ENCODE measurements at regions not wholly inside any gene's neighbourhood (a gene's known extent, or its start where the extent isn't known, plus 50 kb on each side); places are given as distances from the start of the nearest gene placed in this dataset.

DNA sequence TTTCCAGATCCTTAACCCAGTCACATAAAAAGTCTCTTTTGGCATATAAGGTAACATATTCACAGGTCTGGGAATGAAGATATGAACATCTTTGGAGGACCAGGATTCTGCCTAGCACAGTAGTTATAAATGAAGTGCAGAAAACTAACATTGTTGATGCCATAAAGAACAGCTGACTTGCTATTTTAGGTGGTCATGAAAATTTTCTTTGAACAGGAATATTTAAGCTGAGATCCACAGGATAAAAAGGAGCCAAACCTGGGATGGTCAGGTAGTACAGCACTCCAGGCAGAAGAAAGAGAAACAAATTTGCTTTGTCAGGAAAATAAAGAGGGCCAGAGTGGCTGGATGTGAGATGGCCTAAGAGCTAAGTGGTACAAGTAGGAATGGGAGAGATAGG, 80.0 kb downstream of the CENPW start:
- DNase-seq (ENCODE audit: low read depth in 2 of 2), result no peak

- DNase-seq (ENCODE audit: low read depth in 2 of 2), result no peak
These were observed 83.0 kb downstream of the CENPW start for GRCh38 chr6:126422912-126423311.

DNA sequence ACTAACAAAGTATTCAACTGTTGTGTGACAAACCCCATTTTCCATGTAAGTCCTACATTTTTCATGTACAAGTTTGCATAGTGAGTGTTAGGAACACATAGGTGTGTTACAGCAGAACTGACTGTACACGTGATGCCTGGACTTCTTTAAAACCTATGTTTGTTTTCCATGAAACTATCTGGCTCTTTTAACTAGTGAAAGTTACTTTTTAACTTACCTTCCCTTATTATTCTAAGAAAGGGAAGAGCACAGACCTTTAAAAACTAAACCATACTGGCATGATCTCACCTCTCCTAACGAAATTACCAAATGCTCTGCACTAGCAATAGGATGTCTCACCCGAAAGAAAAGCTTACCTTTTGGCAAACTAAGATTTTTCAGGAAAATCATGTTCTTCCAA, 87.8 kb downstream of the CENPW start:
- DNase-seq (ENCODE audit: low read depth in 2 of 2), result no peak

GRCh38 chr6:126429866-126430265, 90.0 kb downstream of the CENPW start:
- no peak for DNase-seq (ENCODE audit: low read depth in 2 of 2)

DNA sequence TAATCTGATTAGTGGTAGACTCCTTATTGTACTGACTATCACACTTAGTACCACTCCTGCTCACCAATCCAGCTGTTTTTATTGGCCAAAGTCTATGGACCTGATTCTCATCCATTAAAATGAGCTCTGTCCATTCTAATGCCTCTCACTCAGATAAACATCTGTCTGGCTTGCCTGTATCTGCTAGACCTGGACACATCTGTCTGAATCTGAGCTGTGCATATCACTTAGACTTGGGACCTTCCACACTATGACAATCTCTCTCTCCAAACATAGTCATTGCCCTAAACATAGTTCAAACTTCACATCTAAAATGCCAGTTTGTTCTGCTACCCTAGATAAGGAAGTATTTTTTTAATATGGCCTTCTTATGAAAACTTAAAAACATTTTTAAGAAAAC, 92.6 kb downstream of the CENPW start:
- DNase-seq (ENCODE audit: low read depth in 2 of 2), result no peak

DNA sequence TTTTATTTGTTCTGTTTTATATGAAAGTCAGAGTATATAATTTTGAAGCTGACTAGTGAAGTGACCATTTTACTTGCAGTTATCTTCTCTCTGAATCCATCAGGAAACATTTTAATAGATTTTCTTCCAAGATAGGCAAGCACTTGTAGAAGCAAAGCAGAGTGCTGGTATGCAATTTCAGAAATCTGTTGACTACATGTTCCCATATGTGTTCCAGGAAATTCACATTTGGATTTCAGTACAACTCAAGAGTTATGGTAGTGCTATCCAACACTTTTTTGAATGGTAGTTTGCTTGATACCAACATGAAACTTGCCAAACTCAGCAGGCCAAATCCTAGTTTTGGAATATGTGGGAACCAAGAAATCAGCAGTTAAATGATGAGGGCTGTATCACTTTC, 94.0 kb downstream of the CENPW start:
- no peak for DNase-seq (ENCODE audit: low read depth in 2 of 2)

DNA sequence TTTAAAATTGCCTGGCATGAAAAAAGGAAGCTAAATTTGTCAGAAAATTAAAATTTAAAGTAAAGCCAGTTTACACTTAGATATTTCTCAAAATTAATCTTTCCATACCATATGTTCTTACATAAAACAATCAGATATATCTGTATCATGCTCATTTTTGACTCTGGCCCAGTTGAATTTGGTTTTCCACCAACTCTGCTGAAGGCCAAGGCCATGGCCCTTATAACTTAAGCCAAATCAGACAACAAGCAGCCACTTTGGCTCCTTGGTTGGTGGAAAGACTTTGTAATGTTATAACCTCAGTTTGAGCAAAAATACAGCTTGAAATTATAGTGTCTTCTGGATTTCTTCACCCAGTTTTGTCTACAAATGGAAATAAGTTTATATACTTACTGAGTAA, 97.3 kb downstream of the CENPW start:
- DNase-seq (ENCODE audit: low read depth in 2 of 2), result no peak

GRCh38 chr6:126439040-126439439, 99.1 kb downstream of the CENPW start:
- no peak for DNase-seq (ENCODE audit: low read depth in 2 of 2)

DNA sequence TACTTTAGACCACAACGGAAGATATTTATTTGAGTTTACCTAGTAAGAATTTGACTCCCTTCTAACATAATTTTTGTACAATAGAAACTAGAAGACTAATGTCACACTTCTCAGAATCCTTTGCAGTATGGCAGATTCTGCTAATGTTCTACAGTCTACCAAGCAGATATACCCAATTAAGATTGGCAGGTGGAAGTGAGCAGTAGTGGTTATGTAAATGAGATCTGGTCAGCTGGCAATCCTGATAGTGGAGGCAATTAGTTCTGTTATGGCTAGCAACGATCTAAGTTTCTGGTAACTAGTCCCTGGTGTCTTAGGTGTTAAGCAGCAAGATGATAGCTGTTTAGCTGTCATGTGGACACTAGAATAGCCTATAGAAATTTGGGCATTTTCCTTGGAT, 101.0 kb downstream of the CENPW start:
- DNase-seq (ENCODE audit: low read depth in 2 of 2), result no peak

DNA sequence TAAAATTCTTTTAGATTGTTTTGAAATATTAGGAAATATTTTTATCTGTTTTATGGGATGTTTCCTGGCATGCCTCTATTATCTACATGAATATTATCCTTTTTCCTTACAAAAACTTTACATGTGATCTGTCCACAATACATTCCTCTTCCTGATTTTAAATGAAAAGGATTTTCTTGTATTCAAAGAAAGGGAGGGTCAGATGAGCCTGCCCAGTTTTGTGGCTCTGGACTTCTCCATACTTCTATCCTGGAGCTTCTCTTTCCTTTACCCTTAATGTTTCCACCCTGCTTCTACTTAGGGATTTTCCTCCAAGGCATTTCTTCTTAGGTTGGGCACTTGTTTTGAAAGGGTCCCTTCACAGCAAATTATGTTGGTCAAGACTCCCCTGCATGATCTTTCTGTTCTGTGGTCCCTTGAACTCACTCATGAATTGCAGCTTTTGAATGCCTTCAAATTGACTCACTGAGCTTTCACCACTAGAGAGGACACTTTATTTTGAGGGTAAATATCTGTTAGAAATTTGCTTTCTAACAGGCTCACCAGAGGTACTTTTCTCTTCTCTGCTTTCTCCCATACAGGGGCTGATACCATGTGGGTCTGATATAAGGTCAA, 104.9 kb downstream of the CENPW start:
- DNase-seq (ENCODE audit: low read depth in 2 of 2), result no peak

DNA sequence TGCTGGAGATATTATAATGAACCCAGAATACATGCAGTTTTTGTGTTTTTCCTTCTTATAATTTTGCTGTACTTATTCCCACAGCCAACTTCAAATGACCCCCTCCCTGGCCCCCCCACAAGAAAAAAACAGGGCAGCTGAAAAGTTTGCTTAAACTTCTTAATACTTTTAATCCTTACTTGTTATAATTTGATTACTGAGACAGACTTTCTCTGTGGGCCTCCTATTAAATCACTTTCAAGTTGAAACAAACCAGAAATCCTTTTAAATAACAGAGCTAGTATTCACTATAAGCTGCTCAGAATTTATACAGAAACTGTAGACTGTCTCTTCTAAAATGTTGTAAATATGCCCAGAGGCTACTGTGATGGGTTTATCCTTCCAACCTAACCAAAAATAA, 106.3 kb downstream of the CENPW start:
- no peak for DNase-seq (ENCODE audit: low read depth in 2 of 2)

- no peak for DNase-seq (ENCODE audit: low read depth in 2 of 2)
These were observed 107.5 kb downstream of the CENPW start for GRCh38 chr6:126447367-126447766.

- no peak for DNase-seq (ENCODE audit: low read depth in 2 of 2)
These were observed 121.1 kb downstream of the CENPW start for GRCh38 chr6:126461045-126461444.

GRCh38 chr6:126464245-126464644, 124.3 kb downstream of the CENPW start:
- no peak for DNase-seq (ENCODE audit: low read depth in 2 of 2)

GRCh38 chr6:126475449-126475848, 135.5 kb downstream of the CENPW start:
- DNase-seq (ENCODE audit: low read depth in 2 of 2), result no peak

DNA sequence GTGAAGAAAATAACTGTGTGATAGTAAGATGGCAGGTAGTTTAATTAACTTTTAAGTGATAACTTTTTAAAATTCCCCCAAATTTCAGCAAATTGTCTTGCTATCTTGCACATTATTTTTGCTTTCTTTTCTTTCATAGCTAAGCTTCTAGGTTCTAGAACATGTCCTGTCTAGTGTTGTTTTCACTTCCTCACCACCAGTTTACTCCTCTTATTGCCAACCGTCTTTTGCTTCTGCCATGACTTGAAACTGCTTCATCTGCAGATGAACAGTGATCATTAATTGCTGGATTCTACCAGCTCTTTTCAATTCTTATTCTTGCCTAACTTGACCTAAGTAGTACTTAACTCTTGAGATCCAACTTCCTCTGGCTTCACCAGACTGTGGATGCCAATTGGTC, 137.8 kb downstream of the CENPW start:
- no peak for DNase-seq (ENCODE audit: low read depth in 2 of 2)

GRCh38 chr6:126480268-126480667, 140.4 kb downstream of the CENPW start:
- DNase-seq (ENCODE audit: low read depth in 2 of 2), result no peak

DNA sequence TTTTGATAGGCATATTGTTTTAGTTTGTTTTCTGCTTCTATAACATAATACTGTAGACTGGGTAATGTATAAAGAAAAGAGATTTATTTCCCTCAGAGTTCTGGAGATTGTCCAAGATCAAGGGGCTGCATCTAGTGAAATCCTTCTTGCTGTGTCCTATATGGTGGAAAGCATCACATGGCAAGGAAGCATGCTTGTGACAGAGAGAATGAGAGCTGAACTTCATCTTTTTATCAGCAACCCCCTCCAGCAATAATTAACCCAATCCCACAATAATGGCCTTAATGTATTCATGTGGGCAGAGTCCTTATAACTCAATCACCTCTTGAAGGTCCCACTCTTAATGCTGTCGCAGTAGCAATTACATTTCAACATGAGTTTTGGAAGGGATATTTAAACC, 141.4 kb downstream of the CENPW start:
- DNase-seq (ENCODE audit: low read depth in 2 of 2), result no peak

DNA sequence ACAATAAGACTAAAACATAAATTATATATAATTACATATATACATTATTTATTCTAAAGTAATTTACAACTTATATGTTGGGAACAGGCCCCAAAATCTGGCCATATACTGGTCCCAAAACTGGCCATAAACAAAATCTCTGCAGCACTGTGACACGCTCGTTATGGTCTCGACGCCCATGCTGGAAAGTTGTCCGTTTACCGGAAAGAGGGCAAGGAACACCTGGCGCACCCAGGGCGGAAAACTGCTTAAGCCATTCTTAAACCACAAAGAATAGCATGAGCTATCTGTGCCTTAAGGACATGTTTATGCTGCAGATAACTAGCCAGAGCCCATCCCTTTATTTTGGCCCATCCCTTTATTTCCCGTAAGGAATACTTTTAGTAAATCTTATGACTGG, 164.9 kb downstream of the CENPW start:
- DNase-seq (ENCODE audit: low read depth in 2 of 2), result no peak

DNA sequence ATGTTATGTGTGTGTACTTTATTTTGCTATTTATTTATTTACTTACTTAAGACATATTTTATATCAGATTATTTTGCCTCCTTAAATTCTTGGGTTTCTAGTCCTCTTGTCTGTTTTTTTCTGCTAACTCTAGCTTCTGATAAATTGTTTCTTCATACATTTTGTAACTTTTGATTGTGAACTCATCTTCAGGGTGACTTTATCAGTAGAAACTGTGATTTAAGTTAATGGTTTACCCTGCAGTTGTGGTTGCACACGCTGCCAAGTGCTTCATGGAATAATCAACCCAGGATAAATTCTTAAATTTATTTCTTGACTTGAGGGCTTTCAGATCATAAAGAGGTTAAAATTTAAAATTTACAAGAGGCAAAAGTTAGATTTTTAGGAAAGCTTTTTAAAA, 173.3 kb downstream of the CENPW start:
- DNase-seq (ENCODE audit: low read depth in 2 of 2), result no peak

GRCh38 chr6:126516411-126516810, 176.5 kb downstream of the CENPW start:
- no peak for DNase-seq (ENCODE audit: low read depth in 2 of 2)

DNA sequence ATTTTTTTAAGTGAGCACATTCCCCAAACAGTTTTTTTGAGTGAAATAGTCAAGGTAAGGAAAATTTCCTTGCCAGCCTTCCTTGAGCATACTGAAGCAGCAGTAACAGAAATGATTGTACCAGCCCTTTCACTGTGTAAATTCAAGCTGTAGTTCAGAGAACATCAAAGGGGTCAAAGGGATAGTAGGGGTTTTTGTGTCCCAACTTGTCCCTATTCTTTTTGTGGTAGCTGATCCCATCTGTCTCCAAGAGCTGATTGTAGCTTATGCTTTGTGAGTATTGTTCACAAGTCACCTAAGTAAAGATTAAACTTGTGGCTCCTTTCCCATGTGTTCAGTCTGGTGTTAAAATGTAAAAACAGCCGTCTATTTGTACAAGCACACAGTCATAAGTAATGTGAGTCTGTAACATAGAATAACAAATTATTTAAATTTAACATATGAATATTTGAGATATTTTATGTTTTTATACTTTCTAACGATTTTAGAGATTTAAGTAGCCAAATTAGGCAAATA, 185.0 kb downstream of the CENPW start:
- DNase-seq (ENCODE audit: low read depth in 2 of 2), result no peak

DNA sequence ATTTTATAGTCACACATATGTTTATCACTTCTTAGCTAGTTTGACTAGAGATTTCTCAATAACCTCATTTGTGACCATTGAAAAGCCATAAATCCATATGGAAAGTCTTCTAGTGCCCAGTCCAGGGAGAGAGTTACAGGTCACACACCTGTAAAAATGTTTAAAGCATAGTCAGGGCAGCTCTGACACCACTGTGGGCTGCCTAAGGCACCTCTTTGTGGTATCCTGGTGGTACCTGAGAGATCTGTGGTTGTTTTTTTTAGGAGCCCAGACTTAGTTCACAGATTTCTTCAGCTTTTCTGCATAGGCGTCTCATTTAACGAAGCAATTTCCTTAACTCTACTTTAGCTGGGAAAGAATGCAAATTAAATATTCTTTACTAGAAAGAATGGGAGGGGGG, 186.6 kb downstream of the CENPW start:
- DNase-seq (ENCODE audit: low read depth in 2 of 2), result no peak

GRCh38 chr6:126526996-126527606, 187.2 kb downstream of the CENPW start:
- no peak for DNase-seq (ENCODE audit: low read depth in 2 of 2)
